Retinal pigment epithelial cell (primary cell): ENCODE measurements at regions not wholly inside any gene's neighbourhood (a gene's known extent, or its start where the extent isn't known, plus 50 kb on each side); places are given as distances from the start of the nearest gene placed in this dataset.
"Not testable (repeated sequence)": the region's sequence is repeated elsewhere in the genome, so short reads cannot be mapped to it uniquely, and the experiment has no call there.

Experiments used
- DNase-seq: peaks from one replicate; pipeline ENCODE4 v3.0.0-alpha.2; 2010; ENCODE audit warnings: low read depth
- H3K4me3 ChIP-seq: 2 replicates; pipeline ENCODE4 v1.5.1; 2011; ENCODE audit warnings: mild to moderate bottlenecking, low read length, control low read depth, moderate library complexity
- CTCF ChIP-seq: conservative IDR thresholded peaks from 2 replicates; pipeline ENCODE4 v1.5.1; 2011; ENCODE audit warnings: low read depth, low read length, control low read depth, inconsistent platforms

- no peak for TF ChIP-seq CTCF
- DNase-seq: no peak
- H3K4me3 ChIP-seq: no peak overlapping the region
These were observed 264.8 kb upstream of the DUSP10 start for GRCh38 chr1:222006715-222007114.

- no peak for DNase-seq
- H3K4me3 ChIP-seq: no peak overlapping the region
- no peak for TF ChIP-seq CTCF
These were observed 262.9 kb upstream of the DUSP10 start for GRCh38 chr1:222004784-222005183.

GRCh38 chr1:222004034-222004433 lies 262.1 kb upstream of the DUSP10 start:
- no peak overlapping the region for H3K4me3 ChIP-seq
- TF ChIP-seq CTCF: no peak
- DNase-seq: no peak

GRCh38 chr1:222002503-222002902 lies 260.6 kb upstream of the DUSP10 start:
- H3K4me3 ChIP-seq: no peak overlapping the region
- no peak for TF ChIP-seq CTCF
- no peak for DNase-seq

- TF ChIP-seq CTCF: no peak
- DNase-seq: no peak
- no peak overlapping the region for H3K4me3 ChIP-seq
These were observed 258.2 kb upstream of the DUSP10 start for GRCh38 chr1:222000131-222000530.

GRCh38 chr1:221998781-221999180 lies 256.9 kb upstream of the DUSP10 start:
- TF ChIP-seq CTCF: no peak
- H3K4me3 ChIP-seq: no peak overlapping the region
- DNase-seq: no peak

GRCh38 chr1:221998186-221998612 lies 256.3 kb upstream of the DUSP10 start:
- no peak for TF ChIP-seq CTCF
- no peak overlapping the region for H3K4me3 ChIP-seq
- DNase-seq: no peak

- DNase-seq: peak; percentile 32
- not testable (repeated sequence) for H3K4me3 ChIP-seq
These were observed 255.1 kb upstream of the DUSP10 start for GRCh38 chr1:221997012-221997411.
